Right cardiac atrium (tissue), 5 donors: ENCODE measurements at regions not wholly inside any gene's neighbourhood (a gene's known extent, or its start where the extent isn't known, plus 50 kb on each side); places are given as distances from the start of the nearest gene placed in this dataset.

Experiments used
- ATAC-seq, 2 donors: fragments of 200-7000 bp; cut with Tn5 transposase; one replicate each; pipeline versions ENCODE4 v1.8.0 to v1.9.1; 2020; ENCODE audit warnings: moderate library complexity in 2 of 2, mild to moderate bottlenecking in 1 of 2
- DNase-seq, 3 donors: peaks; one replicate each; pipeline ENCODE4 v3.0.0-alpha.2; 2020
- H3K27ac ChIP-seq: one replicate; pipeline ENCODE4 v1.5.1; 2013; ENCODE audit warnings: mild to moderate bottlenecking, low read length, control low read depth, moderate library complexity
- H3K27me3 ChIP-seq: one replicate; pipeline ENCODE4 v1.6.1; 2013; ENCODE audit not compliant: control insufficient read depth, insufficient read depth
- H3K4me1 ChIP-seq: one replicate; pipeline ENCODE4 v1.6.1; 2013; ENCODE audit warnings: low read length; ENCODE audit not compliant: control insufficient read depth, insufficient read depth
- H3K4me3 ChIP-seq: one replicate; pipeline ENCODE4 v1.5.1; 2013; ENCODE audit warnings: low read length, control low read depth
- H3K9me3 ChIP-seq: one replicate; pipeline ENCODE4 v1.6.1; 2013; ENCODE audit warnings: low read length; ENCODE audit not compliant: control insufficient read depth
- WGBS: extraction: QIAGEN DNeasy Blood & Tissue Kit; methylation state at CpG from one replicate; pipeline ENCODE4 v1.1.7; 2013; 5-methylcytosine and 5-hydroxymethylcytosine counted together
- intact Hi-C, 4 donors: fragments of 100-400 bp; cut with DNase I; formaldehyde crosslinking; loops; one replicate each; pipeline versions ENCODE4 v1.11.0 to v1.14.0; 2022 to 2023
- donor health status: healthy with polysubstance abuse.
- donor health status: DM: no; HTN: yes; CAD: no.
- donor health status: DM: no; HTN: no; CAD: no.
- donor health status: DM: no; HTN: yes; CAD: no; lungs with severe emphysema.
- donor health status: DM: yes; HTN: yes; CAD: no.

GRCh38 chr6:28764014-28764723, 159.6 kb downstream of the TRIM27 start:
- WGBS, result 54% methylated on average over 27 of the region's 27 CpGs
- ATAC-seq (no peak), DNase-seq (no peak)
- Histone ChIP-seq H3K27me3 (peaks cover 9% of the 10 kb centered on the region), H3K9me3 (peaks cover 2% of the 10 kb centered on the region), H3K4me3 (no peak overlapping the region), H3K4me1 (no peaks in the 10 kb centered on the region), H3K27ac (no peak overlapping the region)
- intact Hi-C loops, result no loop called here

DNA sequence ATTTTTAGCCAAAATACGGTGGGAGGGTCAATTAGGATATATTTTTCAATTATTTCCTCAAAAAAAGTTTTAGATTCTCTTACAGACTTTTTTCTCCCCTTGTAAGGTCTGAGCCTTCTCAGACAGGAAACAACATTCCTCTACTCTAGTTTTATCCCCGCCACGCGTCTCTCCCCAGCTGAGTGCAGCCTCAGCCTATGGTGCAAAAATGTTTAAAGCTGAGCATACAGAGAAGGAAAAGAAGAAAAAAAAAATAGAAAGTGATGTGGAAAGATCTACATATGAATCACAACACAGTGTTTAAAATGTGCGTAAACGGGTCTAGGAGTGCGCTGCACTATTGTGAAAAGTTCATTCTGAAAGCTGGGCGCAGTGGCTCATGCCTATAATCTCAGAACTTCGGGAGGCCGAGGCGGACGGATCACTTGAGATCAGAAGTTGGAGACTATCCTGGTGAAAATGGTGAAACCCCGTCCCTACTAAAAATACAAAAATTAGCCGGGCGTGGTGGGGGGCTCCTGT, 159.0 kb downstream of the TRIM27 start:
- no peaks in the 10 kb centered on the region for H3K4me1 ChIP-seq
- H3K4me3 ChIP-seq, result no peak overlapping the region
- intact Hi-C loops, result no loop called here
- H3K9me3 ChIP-seq, result peaks cover 2% of the 10 kb centered on the region
- H3K27me3 ChIP-seq, result peaks cover 9% of the 10 kb centered on the region
- H3K27ac ChIP-seq, result no peak overlapping the region
- ATAC-seq, result no peak
- 30% methylated on average over 15 of the region's 15 CpGs for WGBS
- no peak for DNase-seq

- Histone ChIP-seq H3K27ac (no peak overlapping the region), H3K9me3 (peaks cover 2% of the 10 kb centered on the region), H3K4me1 (no peaks in the 10 kb centered on the region), H3K4me3 (no peak overlapping the region), H3K27me3 (peaks cover 12% of the 10 kb centered on the region)
- 2% methylated on average over 13 of the region's 13 CpGs for WGBS
- no peak for DNase-seq
- no peak for ATAC-seq
- intact Hi-C loops, result no loop called here
Measured at GRCh38 chr6:28765978-28766351, 157.8 kb downstream of the TRIM27 start.

DNA sequence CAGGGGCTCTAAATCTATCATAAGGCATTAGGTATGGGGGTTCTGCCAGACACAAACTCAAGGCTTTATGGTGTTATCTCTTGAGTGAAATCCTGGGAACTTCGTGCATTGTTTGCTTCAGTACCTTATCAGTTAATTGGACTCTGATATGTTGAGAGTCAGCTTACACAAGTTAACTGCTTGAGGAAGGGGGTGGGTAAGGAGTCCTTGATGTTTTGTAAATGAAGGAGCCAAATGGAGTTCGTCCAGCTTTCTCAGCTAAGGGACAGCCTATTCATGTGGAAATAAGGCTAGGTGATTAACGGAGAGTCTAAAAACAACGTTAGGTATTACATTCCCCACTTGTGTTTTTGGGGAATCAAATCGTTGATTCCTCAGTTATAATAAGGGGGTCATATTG, 157.4 kb downstream of the TRIM27 start:
- ATAC-seq, result no peak
- no peak overlapping the region for H3K4me3 ChIP-seq
- whole genome bisulfite sequencing, result 3% methylated on average over 5 of the region's 5 CpGs
- intact Hi-C loops, result no loop called here
- H3K27me3 ChIP-seq, result peaks cover 12% of the 10 kb centered on the region
- no peak overlapping the region for H3K27ac ChIP-seq
- peaks cover 2% of the 10 kb centered on the region for H3K9me3 ChIP-seq
- DNase-seq, result no peak
- no peaks in the 10 kb centered on the region for H3K4me1 ChIP-seq

GRCh38 chr6:28767133-28767532, 156.7 kb downstream of the TRIM27 start:
- DNase-seq (no peak), ATAC-seq (no peak)
- WGBS, result 22% methylated on average over 4 of the region's 4 CpGs
- peaks cover 2% of the 10 kb centered on the region for H3K9me3 ChIP-seq
- no peak overlapping the region for H3K27ac ChIP-seq
- no peaks in the 10 kb centered on the region for H3K4me1 ChIP-seq
- intact Hi-C loops, result no loop called here
- H3K27me3 ChIP-seq, result peaks cover 12% of the 10 kb centered on the region
- H3K4me3 ChIP-seq, result no peak overlapping the region

DNA sequence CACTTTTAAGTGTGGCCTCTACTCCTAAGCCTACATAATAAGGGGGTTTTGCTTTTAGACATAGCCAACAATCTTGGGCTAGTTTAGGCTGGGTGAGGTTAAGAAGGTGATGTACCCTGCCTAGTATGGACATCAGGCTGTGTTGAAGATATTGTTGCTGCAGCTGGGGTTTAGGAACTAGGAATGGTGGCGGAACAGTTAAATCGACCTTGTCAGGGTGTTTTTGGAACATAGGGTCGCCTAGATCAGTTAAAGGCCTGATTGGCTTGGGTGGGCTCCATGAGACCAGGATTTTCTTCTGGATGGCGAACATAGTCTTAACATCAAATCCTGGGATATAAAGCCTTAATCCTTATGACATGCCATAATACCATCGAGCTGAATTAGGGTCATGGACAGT, 156.1 kb downstream of the TRIM27 start:
- no peak for DNase-seq
- WGBS, result 37% methylated on average over 5 of the region's 5 CpGs
- intact Hi-C loops, result no loop called here
- no peak overlapping the region for H3K27ac ChIP-seq
- peaks cover 2% of the 10 kb centered on the region for H3K9me3 ChIP-seq
- peaks cover 12% of the 10 kb centered on the region for H3K27me3 ChIP-seq
- no peak overlapping the region for H3K4me3 ChIP-seq
- ATAC-seq, result no peak
- H3K4me1 ChIP-seq, result no peaks in the 10 kb centered on the region

- intact Hi-C loops, result no loop called here
- no peak overlapping the region for H3K27ac ChIP-seq
- no peaks in the 10 kb centered on the region for H3K4me1 ChIP-seq
- H3K4me3 ChIP-seq, result no peak overlapping the region
- peaks cover 2% of the 10 kb centered on the region for H3K9me3 ChIP-seq
- H3K27me3 ChIP-seq, result peaks cover 8% of the 10 kb centered on the region
- DNase-seq, result no peak
- WGBS, result 37% methylated on average over 12 of the region's 12 CpGs
- ATAC-seq, result no peak
Measured at GRCh38 chr6:28768187-28768913, 155.4 kb downstream of the TRIM27 start.

- Histone ChIP-seq H3K27me3 (peaks cover 8% of the 10 kb centered on the region), H3K27ac (no peak overlapping the region), H3K9me3 (peaks cover 2% of the 10 kb centered on the region), H3K4me3 (no peak overlapping the region), H3K4me1 (no peaks in the 10 kb centered on the region)
- ATAC-seq, result no peak
- 17% methylated on average over 20 of the region's 20 CpGs for WGBS
- intact Hi-C loops, result no loop called here
- DNase-seq, result no peak
Measured at GRCh38 chr6:28769626-28770402, 154.0 kb downstream of the TRIM27 start.

DNA sequence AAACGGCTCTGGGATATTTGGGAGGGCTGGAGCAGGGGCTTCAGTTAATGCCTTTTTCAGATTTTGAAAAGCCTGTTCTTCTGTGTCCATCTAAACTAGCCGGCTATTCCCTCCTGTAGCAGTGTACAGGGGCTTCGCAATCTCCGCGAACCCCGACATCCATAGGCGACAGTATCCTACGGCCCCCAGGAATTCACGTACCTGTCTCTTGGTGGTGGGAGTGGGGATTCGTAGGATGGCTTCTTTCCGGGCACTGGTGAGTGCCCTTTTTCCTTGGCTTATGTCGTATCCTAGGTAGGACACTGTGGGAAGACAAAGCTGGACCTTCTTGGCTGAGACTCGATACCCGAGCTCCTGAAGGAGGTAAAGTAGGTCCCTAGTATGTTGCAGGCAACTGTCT, 153.1 kb downstream of the TRIM27 start:
- intact Hi-C loops, result no loop called here
- peaks cover 2% of the 10 kb centered on the region for H3K4me1 ChIP-seq
- ATAC-seq (no peak), DNase-seq (no peak)
- H3K27ac ChIP-seq, result no peak overlapping the region
- peaks cover 8% of the 10 kb centered on the region for H3K27me3 ChIP-seq
- peaks cover 2% of the 10 kb centered on the region for H3K9me3 ChIP-seq
- H3K4me3 ChIP-seq, result no peak overlapping the region
- 46% methylated on average over 14 of the region's 14 CpGs for WGBS

DNA sequence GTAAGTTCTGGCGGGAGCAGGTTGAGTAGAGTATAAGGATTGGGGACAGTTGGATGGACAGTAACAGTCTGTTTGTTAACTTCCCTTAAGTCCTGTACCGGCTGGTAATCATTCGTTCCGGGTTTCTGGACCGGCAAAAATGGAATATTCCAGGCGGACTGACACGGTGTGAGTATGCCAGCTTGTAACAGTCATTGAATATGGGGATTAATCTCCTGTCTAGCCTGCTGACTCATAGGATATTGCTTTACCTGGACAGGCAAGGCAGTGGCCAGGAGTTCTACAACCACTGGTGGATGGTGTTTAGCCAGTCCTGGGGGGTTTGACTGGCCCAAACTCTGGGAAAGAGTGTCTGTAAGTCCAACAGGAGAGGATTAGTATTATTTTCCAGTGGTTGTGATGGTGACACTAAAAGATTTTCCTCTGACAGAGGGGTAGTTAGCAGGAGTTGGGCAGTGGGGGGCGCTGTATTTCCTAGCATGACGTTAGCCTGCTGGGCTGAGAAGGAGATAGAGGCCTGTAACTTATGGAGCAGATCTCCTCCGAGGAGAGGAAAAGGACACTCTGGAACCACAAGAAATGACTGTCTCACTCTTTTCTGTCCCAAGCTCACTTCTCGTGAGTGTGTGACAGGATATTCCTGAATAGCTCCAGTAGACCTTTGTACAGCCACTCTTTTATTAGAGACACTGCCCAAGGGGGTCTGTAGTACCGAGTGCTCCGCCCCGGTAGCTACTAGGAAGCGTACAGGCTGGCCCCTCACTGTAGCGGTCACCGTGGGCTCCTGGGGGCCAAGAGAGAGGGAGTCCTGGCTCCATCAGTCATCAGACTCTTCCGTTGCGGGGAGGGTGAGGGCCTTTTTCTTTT, 152.2 kb downstream of the TRIM27 start:
- intact Hi-C loops, result no loop called here
- DNase-seq, result no peak
- H3K27ac ChIP-seq, result no peak overlapping the region
- no peak for ATAC-seq
- WGBS, result 17% methylated on average over 19 of the region's 19 CpGs
- H3K4me1 ChIP-seq, result peaks cover 2% of the 10 kb centered on the region
- no peak overlapping the region for H3K4me3 ChIP-seq
- peaks cover 8% of the 10 kb centered on the region for H3K27me3 ChIP-seq
- H3K9me3 ChIP-seq, result peaks cover 2% of the 10 kb centered on the region
